H9 (cell line): ENCODE measurements at regions not wholly inside any gene's neighbourhood (a gene's known extent, or its start where the extent isn't known, plus 50 kb on each side); places are given as distances from the start of the nearest gene placed in this dataset.

Experiments used
- DNase-seq: peaks from one replicate; pipeline ENCODE4 v3.0.0-alpha.2; 2017
- H2AFZ ChIP-seq: one replicate; pipeline ENCODE4 v1.6.1; 2013; ENCODE audit warnings: mild to moderate bottlenecking, low read length, control low read depth, moderate library complexity
- H2AK5ac ChIP-seq: 2 replicates; pipeline ENCODE4 v1.6.1; 2013; ENCODE audit warnings: low read length, control low read depth, mixed read lengths; ENCODE audit not compliant: insufficient read length
- H2BK120ac ChIP-seq: one replicate; pipeline ENCODE4 v1.6.1; 2013; ENCODE audit warnings: low read depth, mild to moderate bottlenecking, low read length, control low read depth, inconsistent platforms; ENCODE audit not compliant: poor library complexity, severe bottlenecking
- H2BK12ac ChIP-seq: 2 replicates; pipeline ENCODE4 v1.6.1; 2013; ENCODE audit warnings: low read length, control low read depth, mixed read lengths, low read depth; ENCODE audit not compliant: insufficient read length
- H2BK15ac ChIP-seq: 2 replicates; pipeline ENCODE4 v1.6.1; 2013; ENCODE audit warnings: low read depth, low read length, control low read depth
- H2BK20ac ChIP-seq: one replicate; pipeline ENCODE4 v1.6.1; 2013; ENCODE audit warnings: low read depth, mild to moderate bottlenecking, low read length, control low read depth, inconsistent platforms; ENCODE audit not compliant: poor library complexity, severe bottlenecking
- H2BK5ac ChIP-seq: 2 replicates; pipeline ENCODE4 v1.6.1; 2013; ENCODE audit warnings: low read length, control low read depth, mixed read lengths; ENCODE audit not compliant: insufficient read length
- H3K14ac ChIP-seq: 2 replicates; pipeline ENCODE4 v1.6.1; 2013; ENCODE audit warnings: low read length, control low read depth; ENCODE audit not compliant: insufficient read depth
- H3K18ac ChIP-seq: 2 replicates; pipeline ENCODE4 v1.6.1; 2013; ENCODE audit warnings: low read depth, mild to moderate bottlenecking, mixed read lengths, low read length, control low read depth; ENCODE audit not compliant: insufficient read length
- H3K23ac ChIP-seq: 2 replicates; pipeline ENCODE4 v1.6.1; 2013; ENCODE audit warnings: low read length, control low read depth, mixed read lengths, low read depth; ENCODE audit not compliant: insufficient read length
- H3K23me2 ChIP-seq: 2 replicates; pipeline ENCODE4 v1.6.1; 2013; ENCODE audit warnings: low read depth, mild to moderate bottlenecking, mixed read lengths, low read length, control low read depth; ENCODE audit not compliant: insufficient read length, poor library complexity, severe bottlenecking
- H3K27ac ChIP-seq: 2 replicates; pipeline ENCODE4 v1.5.1; 2013; ENCODE audit warnings: low read length, control low read depth, mixed read lengths, low read depth; ENCODE audit not compliant: insufficient read length
- H3K27me3 ChIP-seq: 2 replicates; pipeline ENCODE4 v1.6.1; 2013; ENCODE audit warnings: low read length, control low read depth, inconsistent platforms; ENCODE audit not compliant: insufficient read depth
- H3K4ac ChIP-seq: 2 replicates; pipeline ENCODE4 v1.6.1; 2013; ENCODE audit warnings: low read depth, mild to moderate bottlenecking, control low read depth, inconsistent platforms, low read length, moderate library complexity
- H3K4me1 ChIP-seq: 2 replicates; pipeline ENCODE4 v1.6.1; 2013; ENCODE audit warnings: low read length, control low read depth, inconsistent platforms; ENCODE audit not compliant: insufficient read depth
- H3K4me2 ChIP-seq: 2 replicates; pipeline ENCODE4 v1.6.1; 2013; ENCODE audit warnings: low read length, control low read depth, mixed read lengths; ENCODE audit not compliant: insufficient read length, insufficient read depth
- H3K56ac ChIP-seq: 2 replicates; pipeline ENCODE4 v1.6.1; 2013; ENCODE audit warnings: low read depth, mild to moderate bottlenecking, mixed read lengths, low read length, control low read depth; ENCODE audit not compliant: insufficient read length
- H3K79me1 ChIP-seq: 2 replicates; pipeline ENCODE4 v1.6.1; 2013; ENCODE audit warnings: low read depth, mild to moderate bottlenecking, moderate library complexity, low read length, control low read depth, inconsistent platforms; ENCODE audit not compliant: insufficient read depth, poor library complexity, severe bottlenecking
- H3K79me2 ChIP-seq: 2 replicates; pipeline ENCODE4 v1.6.1; 2013; ENCODE audit warnings: low read length, control low read depth, inconsistent platforms; ENCODE audit not compliant: insufficient read depth
- H3K9ac ChIP-seq: 2 replicates; pipeline ENCODE4 v1.6.1; 2013; ENCODE audit warnings: low read length, control low read depth, mixed read lengths; ENCODE audit not compliant: insufficient read length; ENCODE audit errors: extremely low read depth
- H3K9me3 ChIP-seq: one replicate; pipeline ENCODE4 v1.6.1; 2013; ENCODE audit warnings: low read depth, low read length, inconsistent platforms; ENCODE audit not compliant: control insufficient read depth
- H3T11ph ChIP-seq: one replicate; pipeline ENCODE4 v1.6.1; 2013; ENCODE audit warnings: mild to moderate bottlenecking, low read length, control low read depth, inconsistent platforms
- H4K20me1 ChIP-seq: one replicate; pipeline ENCODE4 v1.6.1; 2013; ENCODE audit not compliant: control insufficient read depth, insufficient read length, insufficient read depth
- H4K5ac ChIP-seq: 2 replicates; pipeline ENCODE4 v1.6.1; 2013; ENCODE audit warnings: low read depth, mild to moderate bottlenecking, mixed read lengths, low read length, control low read depth; ENCODE audit not compliant: insufficient read length
- H4K8ac ChIP-seq: replicated peaks from 2 replicates; pipeline ENCODE4 v1.6.1; 2013; ENCODE audit warnings: low read length, control low read depth, mixed read lengths, low read depth; ENCODE audit not compliant: insufficient read length
- H4K91ac ChIP-seq: 2 replicates; pipeline ENCODE4 v1.6.1; 2013; ENCODE audit warnings: low read depth, mild to moderate bottlenecking, moderate library complexity, mixed read lengths, low read length, control low read depth; ENCODE audit not compliant: insufficient read length
- H3K27ac Mint-ChIP-seq, 3 experiments: 2 replicates in 2 of 3; 3 replicates in 1 of 3; pipeline ENCODE4 v1.8.0; 2020 to 2021; ENCODE audit warnings: mixed read lengths in 3 of 3, mild to moderate bottlenecking in 1 of 3, moderate library complexity in 1 of 3
- H3K27me3 Mint-ChIP-seq: 2 replicates; pipeline ENCODE4 v1.8.0; 2021; ENCODE audit warnings: low read depth, mild to moderate bottlenecking, moderate library complexity, mixed read lengths
- H3K36me3 Mint-ChIP-seq, 3 experiments: 2 replicates in 2 of 3; 3 replicates in 1 of 3; pipeline ENCODE4 v1.8.0; 2020 to 2021; ENCODE audit warnings: low read depth in 3 of 3, mixed read lengths in 3 of 3; ENCODE audit not compliant: insufficient read depth in 1 of 3
- H3K4me1 Mint-ChIP-seq, 2 experiments: 2 replicates each; pipeline ENCODE4 v1.8.0; 2020; ENCODE audit warnings: mixed read lengths in 2 of 2
- H3K4me3 Mint-ChIP-seq, 2 experiments: 2 replicates in 1 of 2; 3 replicates in 1 of 2; pipeline ENCODE4 v1.8.0; 2020 to 2021; ENCODE audit warnings: mild to moderate bottlenecking in 2 of 2, mixed read lengths in 2 of 2, moderate library complexity in 1 of 2
- H3K9me3 Mint-ChIP-seq, 2 experiments: 2 replicates in 1 of 2; 3 replicates in 1 of 2; pipeline ENCODE4 v1.8.0; 2020; ENCODE audit warnings: mild to moderate bottlenecking in 2 of 2, mixed read lengths in 2 of 2, moderate library complexity in 1 of 2
- CTCF ChIP-seq: fragments of 200-600 bp; sonication (generic); conservative IDR thresholded peaks from 3 replicates; pipeline ENCODE4 v1.8.0; 2021; ENCODE audit warnings: antibody characterized with exemption, mild to moderate bottlenecking
- WGBS: extraction: QIAGEN DNeasy Blood & Tissue Kit; methylation state at CpG from one replicate; pipeline ENCODE4 v1.1.7; 2013; ENCODE audit warnings: missing lambda C conversion rate, low lambda C conversion rate, mixed read lengths; ENCODE audit not compliant: insufficient read length; ENCODE audit errors: extremely low coverage; 5-methylcytosine and 5-hydroxymethylcytosine counted together

DNA sequence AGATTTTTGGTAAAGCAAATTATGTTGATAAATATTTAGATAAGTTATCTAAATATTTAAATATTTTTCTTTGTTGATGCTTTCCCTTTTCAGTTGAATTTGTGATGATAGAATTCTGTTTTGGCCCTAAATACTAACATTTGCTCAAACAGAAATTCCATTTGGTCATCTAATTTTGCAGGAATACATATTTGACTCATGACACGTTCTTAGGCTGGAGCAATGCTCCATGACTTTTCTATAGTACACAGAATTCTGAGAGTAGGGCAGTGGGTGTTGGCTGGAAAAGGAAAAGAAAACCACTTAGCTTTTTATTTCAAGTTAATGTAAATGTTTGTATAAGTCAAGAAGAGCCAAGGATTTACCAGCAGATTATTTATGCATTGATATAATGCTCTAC lies 58.6 kb upstream of the GK2 start:
- Histone ChIP-seq H4K20me1 (no peaks in the 10 kb centered on the region), H3K27ac (no peak overlapping the region), H3K79me1 (no peaks in the 10 kb centered on the region), H4K91ac (no peak overlapping the region), H3T11ph (no peak overlapping the region), H3K4ac (no peak overlapping the region), H3K79me2 (no peaks in the 10 kb centered on the region), H3K23ac (no peak overlapping the region), H2BK12ac (no peak overlapping the region), H3K9me3 (no peaks in the 10 kb centered on the region), H3K27me3 (no peaks in the 10 kb centered on the region), H2BK120ac (no peak overlapping the region), H3K56ac (no peak overlapping the region), H2AK5ac (no peak overlapping the region), H4K8ac (no peak overlapping the region), H2BK20ac (no peak overlapping the region), H3K4me1 (no peaks in the 10 kb centered on the region), H2BK5ac (no peak overlapping the region), H3K4me2 (no peak overlapping the region), H3K9ac (no peak overlapping the region), H4K5ac (no peak overlapping the region), H2BK15ac (no peak overlapping the region), H2AFZ (no peak overlapping the region), H3K18ac (no peak overlapping the region), H3K14ac (no peak overlapping the region), H3K23me2 (no peaks in the 10 kb centered on the region)
- no peak for TF ChIP-seq CTCF
- Mint-ChIP-seq H3K4me3 (no peak overlapping the region), H3K27me3 (no peaks in the 10 kb centered on the region), H3K27ac (no peak overlapping the region), H3K36me3 (no peaks in the 10 kb centered on the region), H3K4me1 (peaks cover 2 to 13% of the 10 kb centered on the region in 2 experiments), H3K9me3 (no peaks in the 10 kb centered on the region)
- no CpG with 5 or more reads among the region's 1 CpG for WGBS
- DNase-seq, result no peak
